ENCODE measurements at regions not wholly inside any gene's neighbourhood (a gene's known extent, or its start where the extent isn't known, plus 50 kb on each side); places are given as distances from the start of the nearest gene placed in this dataset.

DNA sequence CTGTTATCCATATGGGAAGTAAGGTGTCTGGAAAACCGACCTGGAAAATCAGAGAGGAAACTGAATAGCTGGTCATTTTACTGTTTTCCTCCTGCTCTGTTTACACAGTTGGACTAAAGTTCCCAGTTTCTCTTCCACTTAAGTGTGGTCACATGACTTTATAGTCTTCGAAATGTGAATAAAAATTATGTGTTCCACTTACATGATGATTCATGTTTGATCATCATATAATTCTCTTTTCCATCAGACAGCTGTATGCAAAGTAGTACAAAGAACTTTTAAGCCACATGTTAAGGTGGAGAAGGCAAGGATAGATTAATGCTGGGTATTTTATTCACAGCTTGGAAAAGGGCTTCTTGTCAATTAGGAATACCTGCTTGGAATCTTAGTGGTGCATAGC, 525.5 kb upstream of the BCHE start:
- no peak for TF ChIP-seq CTCF (IDR thresholded peaks at IDR 0.05; ENCODE audit: control insufficient read depth, extremely low read depth, insufficient read depth)
- no peak overlapping the region for H3K4me3 ChIP-seq (ENCODE audit: low read depth, low read length)
- no peak for DNase-seq (ENCODE audit: low read depth)

DNA sequence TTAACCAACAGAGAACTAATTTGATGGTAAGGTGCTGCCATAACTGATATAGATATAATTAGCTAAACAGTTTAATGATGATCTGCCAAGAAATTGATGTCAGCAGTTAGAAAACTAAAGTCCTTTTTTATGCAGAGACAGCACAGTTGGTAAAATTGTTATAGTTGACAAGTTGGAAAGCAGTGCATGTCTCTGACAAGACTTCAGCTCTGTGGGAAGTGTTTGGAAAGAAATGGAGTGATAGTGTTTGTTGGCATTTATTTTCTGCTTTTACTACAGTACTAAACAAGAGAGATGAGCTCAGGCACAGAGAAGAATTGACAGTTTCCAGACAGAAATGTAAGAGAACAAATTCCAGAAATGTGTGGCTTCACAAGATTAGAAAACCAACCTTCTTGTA, 523.5 kb upstream of the BCHE start:
- TF ChIP-seq CTCF (IDR thresholded peaks at IDR 0.05; ENCODE audit: control insufficient read depth, extremely low read depth, insufficient read depth), result no peak
- no peak overlapping the region for H3K4me3 ChIP-seq (ENCODE audit: low read depth, low read length)

GRCh38 chr3:166351461-166351860, 514.2 kb upstream of the BCHE start:
- DNase-seq (ENCODE audit: low read depth), result no peak
- TF ChIP-seq CTCF (IDR thresholded peaks at IDR 0.05; ENCODE audit: control insufficient read depth, extremely low read depth, insufficient read depth), result no peak
- H3K4me3 ChIP-seq (ENCODE audit: low read depth, low read length), result no peak overlapping the region

More for the DNA sequence above, 523.5 kb upstream of the BCHE start:
- DNase-seq (ENCODE audit: low read depth), result no peak

DNA sequence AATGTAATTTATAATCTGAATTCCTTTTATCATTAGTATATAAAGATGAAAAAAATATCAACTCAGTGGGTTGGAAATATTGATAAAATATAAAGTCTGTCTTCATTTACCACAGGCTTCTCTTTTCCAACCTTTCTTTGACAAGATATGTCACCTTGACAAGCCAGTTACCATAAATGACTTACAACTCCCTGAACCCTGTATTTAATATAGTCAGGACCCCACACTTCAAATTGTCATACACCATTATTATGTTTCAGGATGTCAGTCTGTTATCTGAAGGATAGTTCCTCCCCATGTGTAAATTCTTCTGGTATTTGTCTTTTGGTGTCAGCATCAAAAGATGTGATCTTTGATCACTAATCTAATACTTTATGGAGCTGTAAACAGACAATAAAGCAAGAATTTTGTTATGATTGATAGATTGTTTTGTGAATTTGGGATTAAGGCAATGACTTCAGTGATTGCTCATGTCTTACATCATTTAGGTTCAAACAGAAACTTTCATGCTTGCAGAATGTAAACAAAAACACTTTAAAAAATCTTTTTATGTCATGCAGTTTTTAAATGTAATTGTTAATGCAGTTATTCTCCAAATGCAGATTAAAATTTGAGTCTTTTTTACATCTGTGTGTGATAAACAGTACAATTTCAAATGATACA, 503.5 kb upstream of the BCHE start:
- no peak overlapping the region for H3K4me3 ChIP-seq (ENCODE audit: low read depth, low read length)
- TF ChIP-seq CTCF (IDR thresholded peaks at IDR 0.05; ENCODE audit: control insufficient read depth, extremely low read depth, insufficient read depth), result no peak
- no peak for DNase-seq (ENCODE audit: low read depth)

- TF ChIP-seq CTCF (IDR thresholded peaks at IDR 0.05; ENCODE audit: control insufficient read depth, extremely low read depth, insufficient read depth), result no peak
- H3K4me3 ChIP-seq (ENCODE audit: low read depth, low read length), result no peak overlapping the region
- DNase-seq (ENCODE audit: low read depth), result no peak
Measured at GRCh38 chr3:166324401-166324800, 487.2 kb upstream of the BCHE start.

- DNase-seq (ENCODE audit: low read depth), result no peak
- no peak overlapping the region for H3K4me3 ChIP-seq (ENCODE audit: low read depth, low read length)
- no peak for TF ChIP-seq CTCF (IDR thresholded peaks at IDR 0.05; ENCODE audit: control insufficient read depth, extremely low read depth, insufficient read depth)
Measured at GRCh38 chr3:166322391-166322790, 485.2 kb upstream of the BCHE start.

DNA sequence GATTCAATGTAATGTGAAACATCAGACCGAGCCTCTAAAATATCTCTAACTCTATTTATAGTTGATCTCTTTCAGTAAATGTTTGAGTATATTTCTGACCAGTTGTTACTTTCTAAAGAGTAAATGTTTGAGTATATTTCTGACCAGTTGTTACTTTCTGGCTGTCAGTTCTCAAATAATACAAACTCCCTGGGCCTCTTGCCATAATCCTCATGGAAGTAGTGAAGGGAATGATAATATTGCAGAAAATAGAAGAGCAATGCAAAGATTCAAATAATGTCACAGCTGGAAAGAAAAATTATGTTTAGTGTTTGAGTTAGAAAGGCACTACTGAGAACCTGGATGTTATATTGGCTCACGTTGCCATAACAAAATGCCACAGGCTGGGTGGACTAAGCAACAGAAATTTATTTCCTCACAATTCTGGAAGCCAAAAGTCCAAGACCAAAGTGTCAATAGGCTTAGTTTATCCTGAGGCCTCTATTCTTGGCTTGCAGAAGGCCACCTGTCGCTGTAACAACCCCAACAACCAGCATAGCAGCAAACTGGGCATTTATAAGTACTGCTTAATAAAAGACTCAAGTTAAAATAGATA, 470.6 kb upstream of the BCHE start:
- no peak for TF ChIP-seq CTCF (IDR thresholded peaks at IDR 0.05; ENCODE audit: control insufficient read depth, extremely low read depth, insufficient read depth)
- H3K4me3 ChIP-seq (ENCODE audit: low read depth, low read length), result no peak overlapping the region
- peak; percentile 32 for DNase-seq (ENCODE audit: low read depth)
